ENCODE measurements at regions not wholly inside any gene's neighbourhood (a gene's known extent, or its start where the extent isn't known, plus 50 kb on each side); places are given as distances from the start of the nearest gene placed in this dataset.

DNA sequence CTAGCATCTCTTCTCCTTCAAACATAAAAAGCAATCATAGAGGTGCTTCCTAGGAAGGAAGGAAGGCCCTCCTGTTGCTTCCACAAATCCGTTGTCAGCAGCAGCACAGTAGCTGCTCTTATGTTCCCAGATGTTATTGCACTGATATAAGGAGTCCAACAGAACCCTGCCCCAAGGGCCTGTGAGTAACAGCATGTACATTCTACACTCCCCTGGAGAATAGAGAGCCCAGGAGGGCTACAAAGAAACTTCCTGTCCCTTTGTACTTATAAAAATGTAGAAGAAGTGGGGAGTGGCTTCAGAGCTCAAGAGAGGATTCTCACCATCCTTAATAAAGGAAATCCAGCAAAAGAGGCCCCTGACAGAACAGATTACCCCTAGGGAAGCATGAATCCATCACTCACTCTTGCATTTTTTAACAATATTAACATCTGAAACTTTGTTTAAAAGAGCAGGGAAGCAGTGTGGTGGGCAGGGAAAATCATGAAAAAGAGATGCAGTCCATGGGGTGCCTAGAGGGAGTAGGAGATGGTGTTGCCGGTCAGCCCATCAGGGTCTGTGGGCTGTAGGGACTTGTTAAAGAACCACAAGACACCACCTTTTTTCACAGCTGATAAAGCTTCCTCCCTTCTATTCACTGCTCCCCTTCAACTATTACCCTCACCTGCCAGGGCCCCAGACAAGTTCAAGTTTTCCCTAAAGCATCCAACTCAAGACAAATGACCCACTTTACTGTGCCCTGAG, 104.5 kb upstream of the ADGRF1 start:
- TF ChIP-seq, protein P1, sequence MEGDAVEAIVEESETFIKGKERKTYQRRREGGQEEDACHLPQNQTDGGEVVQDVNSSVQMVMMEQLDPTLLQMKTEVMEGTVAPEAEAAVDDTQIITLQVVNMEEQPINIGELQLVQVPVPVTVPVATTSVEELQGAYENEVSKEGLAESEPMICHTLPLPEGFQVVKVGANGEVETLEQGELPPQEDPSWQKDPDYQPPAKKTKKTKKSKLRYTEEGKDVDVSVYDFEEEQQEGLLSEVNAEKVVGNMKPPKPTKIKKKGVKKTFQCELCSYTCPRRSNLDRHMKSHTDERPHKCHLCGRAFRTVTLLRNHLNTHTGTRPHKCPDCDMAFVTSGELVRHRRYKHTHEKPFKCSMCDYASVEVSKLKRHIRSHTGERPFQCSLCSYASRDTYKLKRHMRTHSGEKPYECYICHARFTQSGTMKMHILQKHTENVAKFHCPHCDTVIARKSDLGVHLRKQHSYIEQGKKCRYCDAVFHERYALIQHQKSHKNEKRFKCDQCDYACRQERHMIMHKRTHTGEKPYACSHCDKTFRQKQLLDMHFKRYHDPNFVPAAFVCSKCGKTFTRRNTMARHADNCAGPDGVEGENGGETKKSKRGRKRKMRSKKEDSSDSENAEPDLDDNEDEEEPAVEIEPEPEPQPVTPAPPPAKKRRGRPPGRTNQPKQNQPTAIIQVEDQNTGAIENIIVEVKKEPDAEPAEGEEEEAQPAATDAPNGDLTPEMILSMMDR (IDR thresholded peaks at IDR 0.05; ENCODE audit: extremely low read depth in 1 of 2, insufficient read depth in 1 of 2, low read depth in 1 of 2, low read length in 2 of 2): no peak
- TF ChIP-seq POLR2AphosphoS5 (IDR thresholded peaks at IDR 0.05; ENCODE audit: insufficient read depth, low read depth, low read length): no peak
- TF ChIP-seq EZH2 (IDR thresholded peaks at IDR 0.05; ENCODE audit: borderline replicate concordance, low read depth, low read length, severe bottlenecking): no peak
- no peak for TF ChIP-seq FOS (IDR thresholded peaks at IDR 0.05; ENCODE audit: borderline replicate concordance, insufficient read depth, low read length)
- TF ChIP-seq POLR2A (IDR thresholded peaks at IDR 0.05; ENCODE audit: low read depth, low read length): no peak
